Epidermal melanocyte (primary cell): ENCODE measurements at regions not wholly inside any gene's neighbourhood (a gene's known extent, or its start where the extent isn't known, plus 50 kb on each side); places are given as distances from the start of the nearest gene placed in this dataset.

Source experiments
- DNase-seq: peaks from one replicate; pipeline ENCODE4 v3.0.0; 2011; ENCODE audit warnings: low spot score; ENCODE audit not compliant: insufficient read length

DNA sequence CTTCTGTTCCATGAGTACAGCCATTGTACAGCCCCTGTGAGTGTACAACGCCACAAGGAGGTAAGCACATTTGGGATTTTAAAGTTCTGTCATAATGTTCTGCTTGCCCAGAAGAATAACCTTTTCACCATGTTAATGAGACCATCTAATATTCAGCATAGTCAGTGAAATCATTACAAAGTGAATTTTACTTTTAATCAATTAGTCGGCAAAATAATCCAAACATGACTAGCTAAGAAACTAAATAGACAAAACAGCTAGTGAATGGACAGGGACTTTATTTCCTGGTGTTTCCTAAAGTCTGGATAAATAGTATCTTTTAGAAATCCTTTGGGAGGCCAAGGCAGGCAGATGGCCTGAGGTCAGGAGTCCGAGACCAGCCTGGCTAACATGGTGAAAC, 69.0 kb upstream of the NRSN1 start:
- no peak for DNase-seq

DNA sequence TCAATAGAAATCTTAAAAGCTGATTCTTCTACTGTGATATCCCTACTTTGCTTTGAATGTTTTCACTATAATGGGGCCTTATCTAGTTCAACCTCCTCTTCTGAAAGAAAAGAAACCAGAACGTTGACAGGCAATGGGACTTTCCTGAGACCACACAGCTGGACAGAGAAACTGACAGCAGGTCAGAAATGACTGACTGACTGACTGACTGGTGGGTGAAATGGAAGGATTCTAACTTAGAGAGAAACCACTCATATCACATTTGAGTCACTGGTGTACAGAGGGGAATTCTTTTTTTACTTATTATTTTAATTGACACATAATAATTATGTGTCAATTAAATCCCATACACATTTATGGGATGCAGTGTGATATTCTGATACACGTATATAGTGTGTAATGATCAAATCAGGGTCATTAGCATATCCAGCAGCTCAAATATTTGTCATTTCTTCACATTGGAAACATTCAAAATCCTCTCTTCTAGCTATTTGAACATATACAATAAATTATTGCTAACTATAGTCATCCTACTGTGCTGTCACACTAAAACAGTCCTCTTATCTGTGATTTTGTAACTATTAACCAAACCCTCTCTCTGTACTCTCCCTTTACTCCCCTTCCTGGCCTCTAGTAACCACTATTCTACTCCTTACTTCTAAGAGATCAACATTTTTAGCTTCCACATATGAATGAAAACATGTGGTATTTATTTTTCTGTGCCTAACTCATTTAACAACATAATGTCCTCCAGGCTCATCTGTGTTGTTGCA, 64.8 kb upstream of the NRSN1 start:
- no peak for DNase-seq

DNA sequence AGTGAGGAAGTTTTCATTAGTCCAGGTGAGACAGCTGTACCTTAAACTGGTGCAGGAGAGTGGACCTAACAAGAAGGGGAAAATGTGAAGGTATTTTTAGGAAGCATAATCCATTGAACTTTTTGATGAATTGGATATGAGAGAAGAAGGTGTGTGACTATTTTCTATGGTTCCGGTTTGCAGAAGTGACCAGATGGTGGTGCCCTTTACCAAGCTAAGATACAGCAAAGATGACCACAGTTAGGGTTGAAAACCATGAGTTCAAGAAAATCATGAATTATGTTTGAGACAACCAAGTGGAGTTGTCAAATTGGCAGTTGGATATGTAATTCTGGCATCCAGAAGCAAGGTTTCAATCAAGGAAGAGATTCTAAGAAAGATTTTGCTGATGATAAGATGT, 61.9 kb upstream of the NRSN1 start:
- DNase-seq: no peak

DNA sequence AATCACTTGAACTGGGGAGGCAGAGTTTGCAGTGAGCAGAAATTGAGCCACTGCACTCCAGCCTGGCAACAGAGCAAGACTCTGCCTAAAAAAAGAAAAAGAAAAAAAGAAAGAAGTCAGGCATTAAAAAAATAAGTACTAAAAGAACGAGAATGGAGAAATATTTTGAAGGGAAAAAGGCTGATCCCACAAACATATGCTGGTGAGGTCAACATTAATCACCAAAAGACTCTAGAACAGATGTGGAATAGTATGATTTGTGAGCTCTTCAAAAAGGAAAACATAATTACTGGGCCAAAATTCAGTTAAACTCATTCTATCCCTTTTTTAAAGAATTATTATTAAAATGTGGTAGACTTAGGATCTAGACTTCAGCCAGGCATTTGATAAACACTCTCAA, 61.2 kb upstream of the NRSN1 start:
- no peak for DNase-seq

- DNase-seq: no peak
Measured at GRCh38 chr6:24069526-24069925, 56.5 kb upstream of the NRSN1 start.

GRCh38 chr6:24072038-24072746, 53.8 kb upstream of the NRSN1 start:
- no peak for DNase-seq

DNA sequence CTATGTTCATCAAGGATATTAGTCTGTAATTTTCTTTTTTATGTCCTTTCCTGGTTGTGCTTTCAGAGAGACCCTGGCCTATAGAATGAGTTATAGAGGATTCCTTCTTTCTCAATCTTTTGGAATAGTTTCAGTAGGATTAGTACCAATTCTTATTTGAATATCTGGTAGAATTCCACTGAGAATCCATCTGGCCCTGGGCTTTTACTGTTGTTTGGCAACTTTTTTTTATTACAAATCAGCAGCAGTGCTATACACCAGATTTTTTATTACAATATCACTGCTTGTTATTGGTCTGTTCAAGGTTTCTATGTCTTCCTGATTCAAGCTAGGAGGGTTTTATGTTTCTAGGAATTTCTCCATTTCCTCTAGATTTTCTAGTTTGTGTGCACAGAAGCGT, 50.0 kb upstream of the NRSN1 start:
- DNase-seq: no peak
